NOMO-1 treated with DMSO at 0.1 percent for 48 hours (cell line): ENCODE measurements at regions not wholly inside any gene's neighbourhood (a gene's known extent, or its start where the extent isn't known, plus 50 kb on each side); places are given as distances from the start of the nearest gene placed in this dataset.

Experiments
- DNase-seq: peaks from one replicate; lab custom pipeline; 2025; ENCODE audit not compliant: unreplicated experiment; lab: John Stamatoyannopoulos, UW

DNA sequence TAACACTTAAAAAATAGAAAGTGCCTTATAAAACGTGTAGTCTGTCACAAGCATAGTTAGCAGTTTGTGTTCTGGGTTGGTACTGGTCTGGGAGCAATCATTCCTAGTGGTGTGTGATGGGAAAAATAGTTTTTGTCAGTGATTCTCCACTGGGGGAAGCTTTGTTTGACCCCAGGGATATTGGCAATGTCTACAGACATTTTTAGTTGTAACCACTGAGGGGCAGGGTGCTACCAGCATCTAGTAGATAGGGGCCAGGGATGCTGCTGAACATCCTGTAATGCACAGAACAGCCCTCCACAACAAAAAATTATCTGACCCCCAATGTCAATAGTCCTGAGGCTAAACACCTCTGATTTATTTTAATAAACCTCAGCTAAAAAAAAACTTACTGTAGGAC lies 51.6 kb upstream of the CREB5 start:
- DNase-seq = no peak

DNA sequence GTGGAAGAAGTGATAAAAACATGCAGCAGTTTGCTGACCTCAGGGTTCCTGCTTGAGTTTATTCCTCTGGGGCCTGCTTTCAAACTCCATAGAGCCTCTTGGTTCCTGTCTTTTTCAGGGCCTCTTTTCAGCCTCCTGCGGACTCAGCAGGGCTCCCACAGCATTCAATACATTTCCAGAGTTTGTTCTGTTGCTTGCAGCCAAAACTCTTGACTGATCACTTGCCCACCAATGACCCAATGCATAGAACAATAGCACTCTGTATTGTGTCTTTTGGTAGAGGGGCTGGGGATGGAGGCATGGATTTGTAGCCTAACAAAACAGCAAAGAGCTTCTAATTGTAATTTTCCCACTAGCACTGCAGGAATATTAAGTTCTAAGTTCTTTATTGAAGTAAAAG lies 50.8 kb upstream of the CREB5 start:
- DNase-seq = no peak

DNA sequence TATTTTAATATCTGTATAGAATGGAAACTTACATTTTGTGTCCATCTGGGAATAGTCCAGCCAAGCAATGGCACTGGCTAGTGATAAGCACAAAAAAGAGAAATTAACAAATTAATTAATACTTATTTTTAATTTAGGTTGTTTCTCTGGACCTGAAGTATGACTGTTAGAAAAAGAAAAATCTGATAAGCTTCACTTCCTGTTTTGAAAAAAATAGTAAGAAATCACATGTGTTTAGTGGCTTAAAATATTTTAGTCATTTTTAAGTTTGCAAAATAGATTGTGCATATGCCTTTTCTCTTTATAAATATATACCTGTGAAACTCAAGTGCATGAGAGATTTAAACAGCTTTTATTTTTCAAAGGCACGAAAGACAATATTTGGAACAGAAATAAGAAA lies 50.1 kb upstream of the CREB5 start:
- peak; percentile 13 for DNase-seq
